ENCODE measurements at regions not wholly inside any gene's neighbourhood (a gene's known extent, or its start where the extent isn't known, plus 50 kb on each side); places are given as distances from the start of the nearest gene placed in this dataset.

DNA sequence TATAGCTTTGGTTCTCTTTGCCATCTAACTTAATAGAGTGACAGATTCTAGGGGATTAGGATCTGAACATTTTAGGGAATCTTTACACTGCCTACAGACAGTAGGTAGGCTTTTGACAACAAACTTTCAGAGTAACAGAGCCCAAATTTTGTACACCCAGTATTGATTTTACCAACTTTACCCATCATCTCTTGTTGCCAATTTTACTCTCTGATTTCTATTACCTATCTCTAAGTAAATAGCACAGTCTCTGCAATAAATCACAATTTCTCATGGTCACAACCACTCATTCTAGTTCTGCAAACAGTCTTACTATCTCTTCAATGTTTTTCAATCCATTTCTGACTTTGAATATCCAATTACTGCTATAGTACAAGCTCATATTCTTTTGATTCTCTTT is 1097.6 kb upstream of the PHF14 start:
- DNase-seq (ENCODE audit: low read depth): no peak
- no peak overlapping the region for H3K4me3 ChIP-seq (ENCODE audit: control insufficient read depth, low read depth, low read length)
- TF ChIP-seq, protein P1, sequence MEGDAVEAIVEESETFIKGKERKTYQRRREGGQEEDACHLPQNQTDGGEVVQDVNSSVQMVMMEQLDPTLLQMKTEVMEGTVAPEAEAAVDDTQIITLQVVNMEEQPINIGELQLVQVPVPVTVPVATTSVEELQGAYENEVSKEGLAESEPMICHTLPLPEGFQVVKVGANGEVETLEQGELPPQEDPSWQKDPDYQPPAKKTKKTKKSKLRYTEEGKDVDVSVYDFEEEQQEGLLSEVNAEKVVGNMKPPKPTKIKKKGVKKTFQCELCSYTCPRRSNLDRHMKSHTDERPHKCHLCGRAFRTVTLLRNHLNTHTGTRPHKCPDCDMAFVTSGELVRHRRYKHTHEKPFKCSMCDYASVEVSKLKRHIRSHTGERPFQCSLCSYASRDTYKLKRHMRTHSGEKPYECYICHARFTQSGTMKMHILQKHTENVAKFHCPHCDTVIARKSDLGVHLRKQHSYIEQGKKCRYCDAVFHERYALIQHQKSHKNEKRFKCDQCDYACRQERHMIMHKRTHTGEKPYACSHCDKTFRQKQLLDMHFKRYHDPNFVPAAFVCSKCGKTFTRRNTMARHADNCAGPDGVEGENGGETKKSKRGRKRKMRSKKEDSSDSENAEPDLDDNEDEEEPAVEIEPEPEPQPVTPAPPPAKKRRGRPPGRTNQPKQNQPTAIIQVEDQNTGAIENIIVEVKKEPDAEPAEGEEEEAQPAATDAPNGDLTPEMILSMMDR (conservative IDR thresholded peaks at IDR 0.05; ENCODE audit: control insufficient read depth, insufficient read depth, low read depth, low read length): no peak

DNA sequence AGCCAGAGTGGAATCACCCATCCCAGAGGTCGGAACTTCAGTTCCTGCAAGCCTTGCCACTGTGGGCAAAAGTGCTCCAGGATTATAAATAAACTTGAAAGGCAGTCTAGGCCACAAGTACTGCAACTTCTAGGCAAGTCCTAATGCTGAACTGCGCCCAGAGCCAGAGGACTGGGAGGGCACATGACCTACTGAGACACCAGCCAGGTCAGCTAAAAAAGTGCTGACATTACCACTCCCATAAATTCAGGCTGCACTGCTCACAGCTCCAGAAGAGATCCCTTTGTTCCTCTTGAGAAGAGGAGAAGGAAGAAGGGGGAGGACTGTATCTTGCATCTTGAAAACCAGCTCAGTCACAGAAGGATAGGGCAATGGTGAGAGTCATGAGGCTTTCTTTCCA is 1084.1 kb upstream of the PHF14 start:
- no peak for DNase-seq (ENCODE audit: low read depth)
- H3K4me3 ChIP-seq (ENCODE audit: control insufficient read depth, low read depth, low read length): no peak overlapping the region
- TF ChIP-seq, protein P1 (conservative IDR thresholded peaks at IDR 0.05; ENCODE audit: control insufficient read depth, insufficient read depth, low read depth, low read length): no peak

DNA sequence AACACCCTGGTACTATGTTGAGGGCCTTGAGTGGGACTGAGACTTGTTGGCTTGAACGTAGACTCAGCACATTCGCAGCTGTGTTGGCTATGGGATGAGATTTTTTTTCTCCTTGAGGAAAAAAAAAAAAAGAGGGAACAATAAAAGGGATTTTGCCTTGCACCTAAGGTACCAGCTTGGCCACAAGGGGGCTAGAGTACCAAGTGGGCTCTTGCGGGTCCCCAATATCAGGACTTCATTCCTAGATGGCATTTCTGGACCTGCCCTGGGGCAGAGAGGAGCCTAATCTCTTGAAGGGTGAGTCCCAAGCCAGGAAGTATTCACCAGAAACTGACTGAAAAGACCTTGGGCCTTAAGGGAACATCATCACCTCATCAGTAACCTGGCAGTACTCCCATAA is 1083.6 kb upstream of the PHF14 start:
- H3K4me3 ChIP-seq (ENCODE audit: control insufficient read depth, low read depth, low read length): no peak overlapping the region

DNA sequence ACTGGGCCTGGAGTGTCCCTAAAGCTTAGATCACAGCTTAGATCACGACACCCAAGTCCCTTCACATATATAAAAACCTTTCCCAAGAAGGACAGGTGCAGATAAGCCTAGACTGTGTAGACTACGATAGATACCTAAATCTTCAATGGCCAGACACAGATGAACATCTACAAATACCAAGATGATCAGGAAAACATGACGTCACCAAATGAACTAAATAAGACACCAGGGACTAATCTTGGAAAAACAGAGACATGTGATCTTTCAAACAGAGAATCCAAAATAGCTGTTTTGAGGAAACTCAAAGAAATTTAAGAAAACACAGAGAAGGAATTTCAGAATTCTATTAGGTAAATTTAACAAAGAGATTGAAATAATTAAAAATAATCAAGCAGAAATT is 1082.6 kb upstream of the PHF14 start:
- DNase-seq (ENCODE audit: low read depth): no peak
- no peak overlapping the region for H3K4me3 ChIP-seq (ENCODE audit: control insufficient read depth, low read depth, low read length)
- TF ChIP-seq, protein P1 (conservative IDR thresholded peaks at IDR 0.05; ENCODE audit: control insufficient read depth, insufficient read depth, low read depth, low read length): no peak

More for the DNA sequence above, 1083.6 kb upstream of the PHF14 start:
- TF ChIP-seq, protein P1 (conservative IDR thresholded peaks at IDR 0.05; ENCODE audit: control insufficient read depth, insufficient read depth, low read depth, low read length): no peak
- DNase-seq (ENCODE audit: low read depth): no peak

DNA sequence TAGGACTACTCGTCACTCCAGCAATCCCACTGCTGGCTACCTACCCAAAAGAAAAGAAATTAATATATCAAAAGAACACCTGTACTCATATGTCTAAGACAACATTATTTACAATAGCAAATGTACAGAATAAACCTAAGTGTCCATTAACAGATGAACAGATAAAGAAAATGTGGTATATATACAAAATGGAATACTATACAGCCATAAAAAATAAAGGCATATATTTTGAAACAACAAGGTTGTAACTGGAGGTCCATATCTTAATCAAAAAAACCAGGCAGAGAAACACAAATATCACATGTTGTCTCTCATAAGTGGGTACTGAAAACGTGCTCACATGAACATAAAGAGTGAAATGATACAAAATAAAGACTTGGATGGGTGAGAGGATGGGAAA is 1073.3 kb upstream of the PHF14 start:
- no peak for DNase-seq (ENCODE audit: low read depth)
- TF ChIP-seq, protein P1 (conservative IDR thresholded peaks at IDR 0.05; ENCODE audit: control insufficient read depth, insufficient read depth, low read depth, low read length): no peak
- no peak overlapping the region for H3K4me3 ChIP-seq (ENCODE audit: control insufficient read depth, low read depth, low read length)

DNA sequence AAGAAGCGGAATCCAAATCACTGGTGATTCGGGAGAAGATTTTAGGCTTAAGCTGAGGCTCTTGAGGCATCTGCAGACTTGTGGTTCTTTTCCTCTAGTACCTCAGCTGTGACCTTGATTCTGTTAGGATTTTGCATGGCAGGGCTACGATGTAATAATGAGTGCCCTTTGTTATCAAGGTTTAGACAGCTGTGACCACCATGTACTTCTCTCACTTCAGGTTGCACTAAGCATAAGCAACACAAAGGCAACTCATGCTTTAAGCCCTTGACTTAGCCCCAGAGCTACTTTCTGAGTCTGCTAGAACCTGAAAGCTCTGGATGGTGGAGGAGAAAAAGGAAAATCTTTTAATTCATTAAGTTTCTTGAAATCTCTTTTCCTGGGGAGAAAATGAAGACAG is 1052.3 kb upstream of the PHF14 start:
- TF ChIP-seq, protein P1 (conservative IDR thresholded peaks at IDR 0.05; ENCODE audit: control insufficient read depth, insufficient read depth, low read depth, low read length): no peak
- DNase-seq (ENCODE audit: low read depth): no peak
- no peak overlapping the region for H3K4me3 ChIP-seq (ENCODE audit: control insufficient read depth, low read depth, low read length)

Measured in fibroblast of mammary gland (primary cell).